GM19395 (cell line): ENCODE measurements at regions not wholly inside any gene's neighbourhood (a gene's known extent, or its start where the extent isn't known, plus 50 kb on each side); places are given as distances from the start of the nearest gene placed in this dataset.
A peak's percentile ranks its signal among the peaks of the same experiment; 100 is the strongest.
"Not testable (repeated sequence)": the region's sequence is repeated elsewhere in the genome, so short reads cannot be mapped to it uniquely, and the experiment has no call there.

ENCODE experiments used
- ATAC-seq: cut with Tn5 transposase; IDR thresholded peaks from one replicate; pipeline ENCODE4 v1.9.1; 2021; ENCODE audit warnings: mild to moderate bottlenecking, moderate library complexity; ENCODE audit not compliant: unreplicated experiment

DNA sequence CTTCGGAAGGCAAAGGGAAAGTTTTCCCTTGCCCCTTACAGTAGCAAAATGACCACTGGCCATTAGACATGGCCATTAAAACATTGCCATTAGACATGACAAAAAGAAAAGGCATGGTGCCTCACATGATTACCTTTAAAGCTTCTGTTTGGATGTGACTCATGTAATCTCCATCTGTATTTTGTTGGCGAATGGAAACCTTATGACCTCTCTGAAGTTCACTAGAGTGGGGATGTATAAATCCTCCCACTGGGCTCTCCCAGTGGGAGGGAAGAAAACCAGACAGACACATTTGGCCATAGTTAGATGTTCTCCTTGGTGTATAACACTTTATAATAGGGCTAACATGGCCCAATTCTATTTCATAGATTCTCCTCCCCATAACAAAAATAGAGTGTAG is 152.6 kb downstream of the MAGEB17 start:
- no peak for ATAC-seq

GRCh38 chrX:16320765-16321355 is 153.6 kb downstream of the MAGEB17 start:
- ATAC-seq = no peak

DNA sequence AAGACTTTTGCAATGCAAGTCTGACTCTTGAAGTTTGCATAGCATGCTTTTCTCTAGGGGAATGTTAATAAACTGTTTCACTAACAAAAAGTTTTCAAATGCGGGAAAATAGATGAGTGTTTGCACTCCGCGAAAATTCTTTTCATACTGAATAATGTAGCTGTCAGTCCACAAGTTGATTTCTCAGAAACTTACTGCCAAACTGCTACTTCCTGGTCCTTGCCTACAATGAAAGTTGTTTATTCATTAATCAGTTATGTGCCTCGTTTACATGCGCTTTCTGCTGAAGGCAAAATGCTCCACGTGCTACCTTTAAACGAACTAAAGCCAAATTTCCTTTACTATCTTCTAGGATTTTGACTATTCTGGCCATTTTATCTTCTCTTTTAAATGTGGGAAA is 166.2 kb downstream of the MAGEB17 start:
- ATAC-seq = no peak

- no peak for ATAC-seq
Observed at GRCh38 chrX:16335181-16335580, 167.9 kb downstream of the MAGEB17 start.

DNA sequence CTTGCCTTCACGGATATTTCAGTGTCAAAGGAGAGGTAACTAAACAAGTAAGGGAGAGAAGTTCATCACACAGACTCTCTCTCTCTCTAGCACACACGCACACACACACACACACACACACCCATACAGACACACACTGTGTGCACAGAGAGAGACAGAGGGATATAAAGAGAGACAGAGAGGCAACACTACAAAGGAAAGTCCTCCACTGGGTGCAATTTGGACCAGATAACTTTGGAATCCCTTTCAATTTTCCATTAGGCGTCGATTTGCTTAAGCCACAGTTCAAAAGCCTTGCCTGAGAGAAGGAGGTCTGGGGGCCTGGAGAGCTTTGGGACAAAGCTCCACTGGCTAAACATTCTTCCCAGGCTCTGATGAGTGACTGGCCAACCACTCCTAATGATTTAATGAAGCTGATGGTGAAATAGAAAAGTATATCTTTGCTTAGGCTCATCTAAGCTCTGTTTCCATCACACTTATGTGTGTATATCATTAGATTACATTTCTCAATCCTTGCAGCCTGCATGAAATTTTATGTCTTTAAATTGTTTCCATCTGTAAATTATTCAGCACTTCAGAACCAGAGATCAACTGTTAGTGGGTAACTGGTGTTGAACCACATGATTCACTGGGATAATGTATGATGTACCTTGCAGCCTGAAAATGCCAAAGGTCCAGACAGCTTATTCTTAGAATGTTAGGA is 180.8 kb downstream of the MAGEB17 start:
- ATAC-seq = no peak

DNA sequence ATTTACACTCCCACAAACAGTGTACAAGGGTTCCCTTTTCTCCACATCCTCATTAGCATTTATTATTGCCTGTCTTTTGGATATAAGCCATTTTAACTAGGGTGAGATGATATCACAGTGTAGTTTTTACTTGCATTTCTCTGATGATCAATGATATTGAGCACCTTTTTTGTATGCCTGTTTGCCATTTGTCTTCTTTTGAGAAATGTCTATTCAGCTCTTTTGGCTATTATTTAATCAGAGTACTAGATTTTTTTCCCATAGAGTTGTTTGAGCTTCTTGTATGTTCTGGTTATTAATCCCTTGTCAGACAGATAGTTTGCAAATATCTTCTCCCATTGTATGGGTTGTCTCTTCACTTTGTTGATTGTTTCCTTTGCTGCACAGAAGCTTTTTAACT is 190.6 kb downstream of the MAGEB17 start:
- no peak for ATAC-seq

DNA sequence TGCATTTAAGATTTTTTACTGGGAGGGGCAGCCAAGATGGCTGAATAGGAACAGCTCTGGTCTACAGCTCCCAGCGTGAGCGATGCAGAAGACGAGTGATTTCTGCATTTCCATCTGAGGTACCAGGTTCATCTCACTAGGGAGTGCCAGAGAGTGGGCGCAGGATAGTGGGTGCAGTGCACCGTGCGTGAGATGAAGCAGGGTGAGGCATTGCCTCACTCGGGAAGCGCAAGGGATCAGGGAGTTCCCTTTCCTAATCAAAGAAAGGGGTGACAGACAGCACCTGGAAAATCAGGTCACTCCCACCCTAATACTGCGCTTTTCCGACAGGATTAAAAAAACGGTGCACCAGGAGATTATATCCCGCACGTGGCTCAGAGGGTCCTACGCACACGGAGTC is 192.8 kb downstream of the MAGEB17 start:
- ATAC-seq = not testable (repeated sequence)

DNA sequence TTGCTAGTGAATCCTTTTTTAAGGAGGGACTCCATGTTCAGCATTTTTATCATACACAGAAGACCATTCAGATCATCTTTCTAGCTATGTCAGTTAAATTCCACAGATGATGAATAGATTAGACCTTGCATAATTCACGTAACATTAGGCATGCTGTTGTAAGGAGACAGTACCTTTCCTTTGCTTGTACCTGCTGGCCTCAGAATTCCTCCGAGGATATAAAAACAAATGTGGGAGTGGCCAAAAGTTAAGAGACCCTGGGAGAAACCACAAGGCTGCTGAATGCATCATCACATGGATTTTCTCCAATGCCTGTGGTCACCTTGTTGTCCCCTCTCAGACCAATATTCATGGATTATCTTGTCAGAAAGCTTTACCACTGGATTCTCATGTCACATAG is 201.4 kb downstream of the MAGEB17 start:
- ATAC-seq = no peak

DNA sequence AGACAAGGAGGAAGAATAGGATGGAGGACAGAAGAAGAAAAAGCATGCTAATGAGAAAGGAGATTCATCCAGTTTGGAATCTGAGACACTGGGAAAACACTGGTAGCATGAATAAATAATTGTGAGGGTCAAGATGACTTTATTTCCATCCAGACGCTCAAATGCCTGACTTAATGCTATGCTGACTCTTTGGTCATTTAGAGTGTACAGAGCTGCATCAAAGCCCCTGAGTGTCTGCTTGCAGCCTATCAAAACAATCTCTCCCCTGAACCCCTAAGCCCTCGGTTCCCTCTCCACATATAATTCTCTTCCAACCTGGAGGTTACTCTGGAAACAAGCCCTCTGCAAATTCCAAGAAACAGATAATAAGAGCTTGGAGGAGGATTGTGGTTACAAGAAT is 208.8 kb downstream of the MAGEB17 start:
- ATAC-seq = no peak

GRCh38 chrX:16386126-16386525 is 218.8 kb downstream of the MAGEB17 start:
- no peak for ATAC-seq

- ATAC-seq = no peak
Observed at GRCh38 chrX:16392597-16392996, 225.3 kb downstream of the MAGEB17 start.

- no peak for ATAC-seq
Observed at GRCh38 chrX:16394290-16394689, 227.0 kb downstream of the MAGEB17 start.

- ATAC-seq = no peak
Observed at GRCh38 chrX:16403808-16404207, 236.5 kb downstream of the MAGEB17 start.

DNA sequence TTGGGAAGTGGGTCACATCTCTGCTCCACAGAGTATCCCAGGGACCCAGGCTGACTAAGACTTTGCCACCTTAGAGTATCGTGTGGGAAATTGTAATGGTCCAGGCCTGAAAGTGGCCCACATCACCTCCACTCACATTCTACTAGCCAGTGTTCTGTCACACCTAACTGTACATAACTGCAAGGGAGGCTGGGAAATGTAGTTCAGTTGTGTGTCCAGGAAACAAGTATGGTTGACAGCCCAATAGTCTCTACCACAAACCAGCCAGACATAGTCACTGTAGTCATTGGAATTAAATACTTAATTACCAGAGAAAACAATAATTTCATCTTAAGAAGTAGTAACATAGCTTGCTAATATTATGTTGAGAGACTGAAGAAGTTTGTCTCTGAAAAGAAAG is 233.4 kb upstream of the S100G start:
- ATAC-seq = no peak

GRCh38 chrX:16418650-16419049 is 231.3 kb upstream of the S100G start:
- ATAC-seq = no peak

DNA sequence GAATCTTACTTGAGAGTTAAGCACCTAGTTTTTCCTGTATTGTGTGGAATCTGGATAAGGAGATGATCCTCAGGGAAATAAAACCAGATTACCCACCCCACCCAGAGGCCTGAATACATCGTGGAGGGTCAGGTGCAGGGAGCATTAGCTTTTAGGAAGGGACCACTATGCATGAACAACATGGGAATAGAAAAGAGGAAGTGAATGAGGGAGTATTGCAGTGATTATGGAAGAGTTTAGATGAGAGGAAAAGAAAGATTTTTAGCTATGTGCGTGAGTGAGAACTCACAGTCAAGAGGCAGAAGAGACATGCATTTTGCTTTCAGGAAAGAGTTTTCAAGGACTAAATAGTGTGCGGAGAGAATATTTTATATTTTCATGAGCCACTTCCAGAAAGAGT is 222.3 kb upstream of the S100G start:
- ATAC-seq = no peak

DNA sequence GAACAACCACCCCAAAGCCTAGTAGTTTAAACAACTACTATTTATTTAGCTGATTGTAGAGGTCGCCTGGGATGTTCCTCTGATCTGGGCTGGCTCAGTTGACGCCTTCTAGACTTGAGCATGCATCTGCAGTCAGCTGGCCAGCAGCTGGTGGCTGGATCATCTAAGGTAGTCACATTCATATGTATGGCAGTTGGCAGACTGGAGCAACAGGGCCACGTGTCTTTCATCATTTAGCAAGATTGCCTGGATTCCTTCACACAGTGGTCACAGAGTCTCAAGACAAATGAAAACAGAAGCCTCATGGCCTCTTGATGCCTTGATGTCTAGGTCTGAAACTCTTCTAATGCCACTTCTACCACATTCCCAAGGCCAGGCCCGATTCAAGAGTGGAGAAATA is 220.6 kb upstream of the S100G start:
- no peak for ATAC-seq

DNA sequence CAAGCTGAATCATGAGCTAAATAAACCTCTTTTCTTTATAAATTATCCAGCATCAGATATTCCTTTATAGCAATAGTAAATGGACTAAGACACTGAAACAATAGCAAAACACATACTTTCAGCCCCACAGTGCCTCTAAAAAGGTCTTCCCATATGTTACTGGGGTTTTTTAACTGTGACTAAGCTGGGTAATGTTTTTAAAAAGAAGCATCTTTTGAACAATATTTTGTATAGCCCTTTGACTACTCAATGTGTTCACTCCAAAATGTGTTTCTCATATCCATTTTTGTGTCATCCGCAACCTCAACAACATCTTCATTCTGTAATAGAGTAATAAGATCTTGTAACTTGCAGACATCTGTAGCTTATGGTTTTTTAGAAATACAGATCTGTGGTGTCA is 218.7 kb upstream of the S100G start:
- ATAC-seq = no peak

DNA sequence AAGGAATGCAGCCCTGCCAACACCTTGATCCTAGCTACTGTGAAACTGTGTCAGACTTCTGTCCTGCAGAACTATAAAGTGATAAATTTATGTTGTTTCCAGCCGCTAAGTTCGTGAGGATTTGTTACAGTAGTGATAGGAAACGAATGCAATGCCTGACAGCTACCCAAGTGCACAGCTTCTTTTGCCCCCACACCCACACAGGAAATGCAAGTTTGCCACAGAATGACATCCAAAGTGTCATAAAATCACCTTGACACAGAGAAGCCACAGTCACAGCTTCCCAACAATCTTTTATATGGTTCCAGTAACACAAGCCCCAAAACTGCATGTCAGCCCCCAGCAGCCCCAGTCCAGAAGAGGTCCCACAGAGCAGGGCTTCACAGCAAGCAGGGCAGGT is 216.9 kb upstream of the S100G start:
- ATAC-seq = no peak

DNA sequence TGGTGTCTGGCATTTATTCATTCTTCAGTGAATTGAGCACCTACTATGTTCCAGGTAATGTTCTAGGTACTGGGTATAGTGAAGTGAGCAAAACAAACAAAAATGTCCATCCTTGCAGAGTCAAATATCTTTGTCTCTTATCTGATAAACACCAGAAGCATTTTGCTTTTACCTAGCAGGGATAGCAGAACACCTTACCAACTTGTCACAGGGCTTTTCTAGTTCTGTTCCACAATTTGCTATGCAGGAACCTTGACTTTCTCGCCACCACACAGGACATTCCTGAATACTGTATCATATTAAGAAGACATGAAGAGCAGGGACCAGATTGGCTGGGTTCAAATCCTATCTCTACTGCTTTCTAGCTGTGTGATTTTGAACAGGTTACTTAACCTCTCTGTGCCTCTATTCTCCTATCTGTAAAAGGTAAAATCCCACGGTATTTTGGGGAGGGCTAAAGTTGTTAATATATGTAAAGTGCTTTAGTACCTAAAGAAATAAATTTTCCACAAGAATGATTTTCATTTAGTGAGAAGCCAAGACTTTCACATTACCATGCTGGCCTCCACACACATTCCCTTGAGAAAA is 214.5 kb upstream of the S100G start:
- no peak for ATAC-seq

DNA sequence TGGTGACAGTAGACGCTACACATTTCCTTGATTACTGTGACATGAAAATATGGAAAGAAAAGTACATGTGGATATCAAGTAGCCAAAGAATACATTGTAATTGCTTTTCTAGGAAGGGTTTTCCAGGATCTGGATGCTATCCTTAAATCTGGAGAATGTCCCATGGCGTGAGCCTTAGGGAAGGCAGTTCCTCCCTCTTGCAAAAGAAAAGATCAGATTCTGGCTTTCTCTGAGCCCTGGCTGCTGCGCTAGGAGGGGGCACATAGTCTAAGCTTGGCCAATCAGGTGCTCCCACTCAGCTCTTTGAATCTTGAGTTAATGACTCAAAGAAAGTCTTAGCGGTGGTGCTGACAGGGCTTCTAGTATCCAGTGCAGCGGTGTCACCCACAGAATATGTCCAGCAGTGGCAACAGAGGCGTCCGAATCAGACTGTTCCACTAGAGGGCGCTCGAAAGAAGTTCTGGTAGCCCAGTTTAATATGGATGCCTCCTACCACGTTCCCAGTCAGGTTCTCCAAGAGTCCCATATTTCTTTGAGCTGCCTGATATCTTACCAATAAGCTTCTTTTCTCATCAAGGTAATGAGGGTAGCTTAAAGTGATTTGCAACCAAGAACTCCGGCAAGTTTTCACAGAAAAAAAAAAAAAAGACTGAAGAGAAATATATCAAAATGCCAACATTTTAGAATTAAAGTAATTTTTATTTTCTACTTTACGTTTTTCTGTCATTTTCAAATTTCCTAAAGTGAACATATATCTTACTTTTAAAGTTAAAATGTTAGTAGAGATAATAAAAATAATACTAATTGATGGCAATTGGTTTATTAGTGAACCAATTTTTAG is 213.4 kb upstream of the S100G start:
- ATAC-seq = peak; percentile 92

DNA sequence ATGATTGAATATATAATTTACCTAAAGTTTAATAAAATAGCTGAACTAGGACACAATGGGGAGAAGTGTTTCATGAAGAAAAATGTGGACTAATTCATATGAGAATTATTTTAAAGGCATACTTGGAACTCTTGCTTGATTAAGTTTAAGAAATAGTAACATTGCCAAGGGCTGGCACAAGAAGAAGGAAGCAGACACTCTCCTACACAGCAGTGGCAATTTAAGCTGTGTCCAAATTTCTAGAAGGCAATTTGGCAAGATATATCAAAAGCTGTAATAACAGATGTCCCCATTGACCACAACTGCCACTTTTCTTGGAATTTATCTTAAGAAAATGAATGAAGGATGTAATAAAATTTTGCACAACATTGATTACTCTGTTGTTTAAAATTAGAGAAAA is 209.5 kb upstream of the S100G start:
- ATAC-seq = no peak
